HCT116 (cell line): ENCODE measurements at regions not wholly inside any gene's neighbourhood (a gene's known extent, or its start where the extent isn't known, plus 50 kb on each side); places are given as distances from the start of the nearest gene placed in this dataset.

Source experiments
- ATAC-seq: fragments of 200-7000 bp; cut with Tn5 transposase; 2 replicates; pipeline ENCODE4 v1.9.1; 2020; ENCODE audit warnings: mild to moderate bottlenecking, moderate library complexity
- BruUV-seq: library from RNA; stranded (reverse); fragments of 400-500 nt; replicated peaks from 2 replicates; lab custom pipeline; 2021; lab: Mats Ljungman, UMichigan
- CTCF ChIA-PET: fragments of 300-600 bp; sonication (Branson Sonifier 250); formaldehyde crosslinking; loops from one replicate; lab custom pipeline; 2021; ENCODE audit warnings: antibody characterized with exemption; lab: Charles Lee
- POLR2A ChIA-PET: fragments of 300-600, 350-600 bp; sonication (Branson Sonifier 250); formaldehyde crosslinking; loops from one replicate; lab custom pipeline; 2021; ENCODE audit warnings: antibody characterized with exemption; lab: Charles Lee
- RAD21 ChIA-PET, 2 experiments: fragments of 300-600 bp; sonication (Branson Sonifier 250); formaldehyde crosslinking; loops; one replicate each; lab custom pipeline; 2023; ENCODE audit warnings: low total read pairs in 2 of 2; ENCODE audit not compliant: uncharacterized antibody in 2 of 2, unreplicated experiment in 2 of 2, low non-redundant PET in 1 of 2; lab: Charles Lee
- DNase-seq: peaks from one replicate; pipeline ENCODE4 v3.0.0-alpha.2; 2010; ENCODE audit warnings: low read depth, low spot score
- H2AFZ ChIP-seq: fragments of 200-600 bp; shearing (Covaris generic), sonication (generic); 2 replicates; pipeline ENCODE4 v1.6.1; 2017; ENCODE audit warnings: low read depth, mixed run types, mixed read lengths, antibody characterized with exemption, low read length; ENCODE audit not compliant: poor library complexity, severe bottlenecking
- H3K27ac ChIP-seq: 2 replicates; pipeline ENCODE4 v1.5.1; 2012; ENCODE audit warnings: low read depth, low read length
- H3K27me3 ChIP-seq: fragments of 200-600 bp; sonication (generic); 2 replicates; pipeline ENCODE4 v1.6.1; 2016; ENCODE audit warnings: mixed run types, low read length, mixed read lengths; ENCODE audit not compliant: insufficient read depth
- H3K36me3 ChIP-seq, 2 experiments: fragments of 200-500 bp in 1 of 2; fragments of 200-600 bp in 1 of 2; sonication (Bioruptor generic) in 1 of 2; sonication (generic) in 1 of 2; 2 replicates each; pipeline versions ENCODE4 v1.5.1 to v1.6.1; 2014 to 2016; ENCODE audit warnings: low read length in 2 of 2, inconsistent platforms in 1 of 2, mixed read lengths in 1 of 2, mixed run types in 1 of 2; ENCODE audit not compliant: insufficient read depth in 2 of 2, control insufficient read depth in 1 of 2
- H3K4me1 ChIP-seq, 2 experiments: fragments of 200-600 bp in 1 of 2; sonication (generic) in 1 of 2; 2 replicates each; pipeline versions ENCODE4 v1.5.1 to v1.6.1; 2012 to 2017; ENCODE audit warnings: low read length in 2 of 2, inconsistent platforms in 1 of 2, mild to moderate bottlenecking in 1 of 2, mixed read lengths in 1 of 2, mixed run types in 1 of 2, moderate library complexity in 1 of 2; ENCODE audit not compliant: insufficient read depth in 2 of 2, control insufficient read depth in 1 of 2
- H3K4me2 ChIP-seq: fragments of 200-600 bp; sonication (generic); 2 replicates; pipeline ENCODE4 v1.6.1; 2017; ENCODE audit warnings: mixed run types, low read length, mixed read lengths
- H3K4me3 ChIP-seq, 2 experiments: fragments of 200-600 bp in 1 of 2; sonication (generic) in 1 of 2; replicated peaks in 1 of 2; 2 replicates each; pipeline ENCODE4 v1.5.1; 2011 to 2016; ENCODE audit warnings: low read length in 2 of 2, control low read depth in 1 of 2, low read depth in 1 of 2, mild to moderate bottlenecking in 1 of 2, mixed read lengths in 1 of 2, mixed run types in 1 of 2
- H3K79me2 ChIP-seq: fragments of 200-600 bp; sonication (generic); 2 replicates; pipeline ENCODE4 v1.6.1; 2017; ENCODE audit warnings: mild to moderate bottlenecking, mixed run types, low read length, moderate library complexity, mixed read lengths; ENCODE audit not compliant: insufficient read depth
- H3K9ac ChIP-seq: fragments of 200-600 bp; sonication (generic); 2 replicates; pipeline ENCODE4 v1.6.1; 2016; ENCODE audit warnings: low read length, mixed read lengths
- H3K9me2 ChIP-seq: fragments of 200-600 bp; sonication (generic), shearing (Covaris generic); 2 replicates; pipeline ENCODE4 v1.6.1; 2017; ENCODE audit warnings: mixed run types, mild to moderate bottlenecking, moderate library complexity; ENCODE audit not compliant: insufficient read depth
- H3K9me3 ChIP-seq, 2 experiments: fragments of 200-500 bp in 1 of 2; fragments of 200-600 bp in 1 of 2; sonication (Bioruptor generic) in 1 of 2; sonication (generic) in 1 of 2; 2 replicates each; pipeline ENCODE4 v1.6.1; 2014 to 2017; ENCODE audit warnings: low read length in 2 of 2, mixed read lengths in 2 of 2, inconsistent platforms in 1 of 2, low read depth in 1 of 2, mild to moderate bottlenecking in 1 of 2, mixed run types in 1 of 2, moderate library complexity in 1 of 2; ENCODE audit not compliant: control insufficient read depth in 1 of 2, insufficient read depth in 1 of 2
- H4K20me1 ChIP-seq: fragments of 200-600 bp; sonication (generic), shearing (Covaris generic); 2 replicates; pipeline ENCODE4 v1.6.1; 2017; ENCODE audit warnings: mixed run types, mild to moderate bottlenecking, moderate library complexity; ENCODE audit not compliant: insufficient read depth
- CBX3 ChIP-seq: IDR thresholded peaks from 2 replicates; pipeline ENCODE4 v1.6.1; 2012; ENCODE audit warnings: low read depth
- CEBPB ChIP-seq: IDR thresholded peaks from 2 replicates; pipeline ENCODE4 v1.6.1; 2012; ENCODE audit warnings: low read depth
- EGR1 ChIP-seq: IDR thresholded peaks from 2 replicates; pipeline ENCODE4 v1.6.1; 2012; ENCODE audit warnings: low read depth
- ELF1 ChIP-seq: IDR thresholded peaks from 2 replicates; pipeline ENCODE4 v1.6.1; 2012; ENCODE audit warnings: low read depth, borderline replicate concordance
- EZH2phosphoT487 ChIP-seq: fragments of 200-600 bp; IDR thresholded peaks from 2 replicates; pipeline ENCODE4 v1.6.1; 2018; ENCODE audit warnings: antibody characterized with exemption, borderline replicate concordance
- FOSL1 ChIP-seq: IDR thresholded peaks from 2 replicates; pipeline ENCODE4 v1.6.1; 2012; ENCODE audit warnings: low read depth
- JUND ChIP-seq: IDR thresholded peaks from 2 replicates; pipeline ENCODE4 v1.6.1; 2012
- POLR2A ChIP-seq: IDR thresholded peaks from 2 replicates; pipeline ENCODE4 v1.7.0; 2011; ENCODE audit warnings: borderline replicate concordance; ENCODE audit not compliant: insufficient read depth, insufficient read length; ENCODE audit errors: extremely low read depth
- POLR2AphosphoS5 ChIP-seq: IDR thresholded peaks from 2 replicates; pipeline ENCODE4 v1.6.1; 2011; ENCODE audit warnings: mild to moderate bottlenecking, low read depth, low read length, moderate library complexity
- SIN3A ChIP-seq: IDR thresholded peaks from 2 replicates; pipeline ENCODE4 v1.6.1; 2012; ENCODE audit warnings: low read depth
- TCF7L2 ChIP-seq: IDR thresholded peaks from 2 replicates; pipeline ENCODE4 v1.7.0; 2011; ENCODE audit warnings: borderline replicate concordance, inconsistent platforms; ENCODE audit not compliant: insufficient read depth, insufficient read length; ENCODE audit errors: extremely low read depth
- YY1 ChIP-seq: IDR thresholded peaks from 2 replicates; pipeline ENCODE4 v1.6.1; 2011; ENCODE audit warnings: low read length, low read depth, moderate library complexity, mild to moderate bottlenecking; ENCODE audit not compliant: insufficient replicate concordance; ENCODE audit errors: extremely low read depth
- ZNF274 ChIP-seq: fragments of 200-500 bp; sonication (Bioruptor generic); IDR thresholded peaks from 2 replicates; pipeline ENCODE4 v1.6.1; 2014; ENCODE audit warnings: mild to moderate bottlenecking, low read depth, low read length, inconsistent platforms
- intact Hi-C: fragments of 100-400 bp; cut with micrococcal nuclease; formaldehyde crosslinking; loops from 2 replicates; pipeline ENCODE4 v1.10.0; 2022
- TF ChIP-seq, protein P1 (sequence below): IDR thresholded peaks from 2 replicates; pipeline ENCODE4 v1.6.1; 2012
- TF ChIP-seq, protein P2 (sequence below): IDR thresholded peaks from 2 replicates; pipeline ENCODE4 v1.6.1; 2012; ENCODE audit warnings: low read depth
- TF ChIP-seq, protein P3 (sequence below), 3 experiments: fragments of 200-600 bp in 1 of 3; sonication (generic) in 1 of 3; IDR thresholded peaks in 2 of 3; conservative IDR thresholded peaks in 1 of 3; 2 replicates each; pipeline ENCODE4 v1.5.1; 2012 to 2017; ENCODE audit warnings: low read depth in 2 of 3, low read length in 2 of 3, antibody characterized with exemption in 1 of 3, borderline replicate concordance in 1 of 3, control low read depth in 1 of 3, mild to moderate bottlenecking in 1 of 3, mixed read lengths in 1 of 3, mixed run types in 1 of 3, moderate library complexity in 1 of 3; ENCODE audit not compliant: insufficient read depth in 1 of 3

DNA sequence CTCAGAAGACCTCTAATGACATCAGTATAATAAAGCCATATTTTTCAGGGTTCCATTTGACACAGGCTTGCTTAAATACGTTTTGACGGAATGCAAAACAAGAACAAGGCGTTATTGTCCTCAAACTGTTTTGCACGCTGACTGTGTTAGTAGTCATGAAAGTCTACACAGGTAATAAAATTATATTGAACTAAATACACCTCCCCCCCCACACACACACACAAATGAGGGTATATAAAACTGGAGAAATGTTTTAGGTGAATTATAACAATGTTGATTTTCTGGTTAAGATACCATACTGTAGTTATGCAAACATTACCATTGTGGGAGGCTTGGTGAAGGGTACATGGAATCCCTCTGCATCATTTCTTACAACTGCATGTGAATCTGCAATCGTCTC, 257.1 kb upstream of the ARRDC4 start:
- intact Hi-C loops = no loop called here
- CTCF ChIA-PET = no interaction called here
- TF ChIP-seq SIN3A (no peak), ELF1 (no peak), TCF7L2 (no peak), FOSL1 (no peak), EZH2phosphoT487 (no peak), JUND (no peak), POLR2A (no peak), POLR2AphosphoS5 (no peak), CBX3 (no peak), ZNF274 (no peak), CEBPB (no peak), EGR1 (no peak), YY1 (no peak)
- TF ChIP-seq, protein P1, sequence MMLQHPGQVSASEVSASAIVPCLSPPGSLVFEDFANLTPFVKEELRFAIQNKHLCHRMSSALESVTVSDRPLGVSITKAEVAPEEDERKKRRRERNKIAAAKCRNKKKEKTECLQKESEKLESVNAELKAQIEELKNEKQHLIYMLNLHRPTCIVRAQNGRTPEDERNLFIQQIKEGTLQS = no peak
- TF ChIP-seq, protein P2, sequence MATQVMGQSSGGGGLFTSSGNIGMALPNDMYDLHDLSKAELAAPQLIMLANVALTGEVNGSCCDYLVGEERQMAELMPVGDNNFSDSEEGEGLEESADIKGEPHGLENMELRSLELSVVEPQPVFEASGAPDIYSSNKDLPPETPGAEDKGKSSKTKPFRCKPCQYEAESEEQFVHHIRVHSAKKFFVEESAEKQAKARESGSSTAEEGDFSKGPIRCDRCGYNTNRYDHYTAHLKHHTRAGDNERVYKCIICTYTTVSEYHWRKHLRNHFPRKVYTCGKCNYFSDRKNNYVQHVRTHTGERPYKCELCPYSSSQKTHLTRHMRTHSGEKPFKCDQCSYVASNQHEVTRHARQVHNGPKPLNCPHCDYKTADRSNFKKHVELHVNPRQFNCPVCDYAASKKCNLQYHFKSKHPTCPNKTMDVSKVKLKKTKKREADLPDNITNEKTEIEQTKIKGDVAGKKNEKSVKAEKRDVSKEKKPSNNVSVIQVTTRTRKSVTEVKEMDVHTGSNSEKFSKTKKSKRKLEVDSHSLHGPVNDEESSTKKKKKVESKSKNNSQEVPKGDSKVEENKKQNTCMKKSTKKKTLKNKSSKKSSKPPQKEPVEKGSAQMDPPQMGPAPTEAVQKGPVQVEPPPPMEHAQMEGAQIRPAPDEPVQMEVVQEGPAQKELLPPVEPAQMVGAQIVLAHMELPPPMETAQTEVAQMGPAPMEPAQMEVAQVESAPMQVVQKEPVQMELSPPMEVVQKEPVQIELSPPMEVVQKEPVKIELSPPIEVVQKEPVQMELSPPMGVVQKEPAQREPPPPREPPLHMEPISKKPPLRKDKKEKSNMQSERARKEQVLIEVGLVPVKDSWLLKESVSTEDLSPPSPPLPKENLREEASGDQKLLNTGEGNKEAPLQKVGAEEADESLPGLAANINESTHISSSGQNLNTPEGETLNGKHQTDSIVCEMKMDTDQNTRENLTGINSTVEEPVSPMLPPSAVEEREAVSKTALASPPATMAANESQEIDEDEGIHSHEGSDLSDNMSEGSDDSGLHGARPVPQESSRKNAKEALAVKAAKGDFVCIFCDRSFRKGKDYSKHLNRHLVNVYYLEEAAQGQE = no peak
- TF ChIP-seq, protein P3, sequence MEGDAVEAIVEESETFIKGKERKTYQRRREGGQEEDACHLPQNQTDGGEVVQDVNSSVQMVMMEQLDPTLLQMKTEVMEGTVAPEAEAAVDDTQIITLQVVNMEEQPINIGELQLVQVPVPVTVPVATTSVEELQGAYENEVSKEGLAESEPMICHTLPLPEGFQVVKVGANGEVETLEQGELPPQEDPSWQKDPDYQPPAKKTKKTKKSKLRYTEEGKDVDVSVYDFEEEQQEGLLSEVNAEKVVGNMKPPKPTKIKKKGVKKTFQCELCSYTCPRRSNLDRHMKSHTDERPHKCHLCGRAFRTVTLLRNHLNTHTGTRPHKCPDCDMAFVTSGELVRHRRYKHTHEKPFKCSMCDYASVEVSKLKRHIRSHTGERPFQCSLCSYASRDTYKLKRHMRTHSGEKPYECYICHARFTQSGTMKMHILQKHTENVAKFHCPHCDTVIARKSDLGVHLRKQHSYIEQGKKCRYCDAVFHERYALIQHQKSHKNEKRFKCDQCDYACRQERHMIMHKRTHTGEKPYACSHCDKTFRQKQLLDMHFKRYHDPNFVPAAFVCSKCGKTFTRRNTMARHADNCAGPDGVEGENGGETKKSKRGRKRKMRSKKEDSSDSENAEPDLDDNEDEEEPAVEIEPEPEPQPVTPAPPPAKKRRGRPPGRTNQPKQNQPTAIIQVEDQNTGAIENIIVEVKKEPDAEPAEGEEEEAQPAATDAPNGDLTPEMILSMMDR (IDR thresholded peaks at IDR 0.05 in 2 of 3, conservative IDR thresholded peaks at IDR 0.05 in 1 of 3; ENCODE audit: borderline replicate concordance in 1 of 3, insufficient read depth in 1 of 3, low read depth in 2 of 3, low read length in 2 of 3) = no peak
- TF ChIP-seq, all 23 proteins: peak for 0

More for the DNA sequence above, 257.1 kb upstream of the ARRDC4 start:
- Histone ChIP-seq H3K36me3 (no peaks in the 10 kb centered on the region), H3K27me3 (no peaks in the 10 kb centered on the region), H3K9me3 (peaks cover 0 to 5% of the 10 kb centered on the region in 2 experiments; a peak in 2 of 4 replicates), H3K4me1 (no peaks in the 10 kb centered on the region), H4K20me1 (no peaks in the 10 kb centered on the region), H3K27ac (no peak overlapping the region), H2AFZ (no peak overlapping the region), H3K79me2 (no peaks in the 10 kb centered on the region), H3K9ac (no peak overlapping the region), H3K4me3 (no peak overlapping the region), H3K9me2 (no peaks in the 10 kb centered on the region), H3K4me2 (no peak overlapping the region)
- POLR2A ChIA-PET = no interaction called here
- RAD21 ChIA-PET = no interaction called here
- no peak for DNase-seq
- ATAC-seq = no peak
- BruUV-seq = no TSS peak
